ENCODE measurements at regions not wholly inside any gene's neighbourhood (a gene's known extent, or its start where the extent isn't known, plus 50 kb on each side); places are given as distances from the start of the nearest gene placed in this dataset.
"Not testable (repeated sequence)": the region's sequence is repeated elsewhere in the genome, so short reads cannot be mapped to it uniquely, and the experiment has no call there.

DNA sequence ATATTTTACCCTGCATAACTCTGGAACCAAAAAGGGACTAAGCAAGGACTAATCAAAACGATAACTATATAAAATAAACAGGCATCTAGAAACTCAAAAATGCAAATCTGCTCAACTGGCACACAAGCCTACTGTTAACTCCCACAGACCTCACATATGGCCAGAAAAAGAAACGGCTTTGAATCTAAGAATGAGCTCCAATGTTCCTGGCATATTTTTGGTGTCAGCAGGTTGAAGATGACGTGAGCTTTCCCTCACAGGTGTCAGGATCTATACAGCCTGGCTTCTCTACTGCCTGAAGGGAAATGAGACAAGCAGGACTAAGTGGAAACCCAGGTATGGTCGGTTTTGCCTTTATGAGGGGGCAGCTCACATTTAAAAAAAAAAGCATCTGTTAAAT is 120.1 kb upstream of the SPATA12 start:
- Histone ChIP-seq H3K27ac (no peak overlapping the region), H3K4me3 (no peak overlapping the region), H3K4me1 (ENCODE audit: insufficient read depth) (peaks cover 1% of the 10 kb centered on the region), H3K9me3 (no peaks in the 10 kb centered on the region), H3K27me3 (no peaks in the 10 kb centered on the region), H3K36me3 (no peaks in the 10 kb centered on the region)
- 25 to 28% (median 26%) methylated on average over 4 of the region's 4 CpGs for WGBS, 3 donors
- intact Hi-C loops (cut with DNase I): no loop called here
- no peak for DNase-seq
- no peak for TF ChIP-seq EP300 (IDR thresholded peaks at IDR 0.05)
- TF ChIP-seq, protein P1, sequence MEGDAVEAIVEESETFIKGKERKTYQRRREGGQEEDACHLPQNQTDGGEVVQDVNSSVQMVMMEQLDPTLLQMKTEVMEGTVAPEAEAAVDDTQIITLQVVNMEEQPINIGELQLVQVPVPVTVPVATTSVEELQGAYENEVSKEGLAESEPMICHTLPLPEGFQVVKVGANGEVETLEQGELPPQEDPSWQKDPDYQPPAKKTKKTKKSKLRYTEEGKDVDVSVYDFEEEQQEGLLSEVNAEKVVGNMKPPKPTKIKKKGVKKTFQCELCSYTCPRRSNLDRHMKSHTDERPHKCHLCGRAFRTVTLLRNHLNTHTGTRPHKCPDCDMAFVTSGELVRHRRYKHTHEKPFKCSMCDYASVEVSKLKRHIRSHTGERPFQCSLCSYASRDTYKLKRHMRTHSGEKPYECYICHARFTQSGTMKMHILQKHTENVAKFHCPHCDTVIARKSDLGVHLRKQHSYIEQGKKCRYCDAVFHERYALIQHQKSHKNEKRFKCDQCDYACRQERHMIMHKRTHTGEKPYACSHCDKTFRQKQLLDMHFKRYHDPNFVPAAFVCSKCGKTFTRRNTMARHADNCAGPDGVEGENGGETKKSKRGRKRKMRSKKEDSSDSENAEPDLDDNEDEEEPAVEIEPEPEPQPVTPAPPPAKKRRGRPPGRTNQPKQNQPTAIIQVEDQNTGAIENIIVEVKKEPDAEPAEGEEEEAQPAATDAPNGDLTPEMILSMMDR (IDR thresholded peaks at IDR 0.05): no peak
- no peak for TF ChIP-seq POLR2A (IDR thresholded peaks at IDR 0.05)

GRCh38 chr3:56939834-56940233 is 120.6 kb upstream of the SPATA12 start:
- Histone ChIP-seq H3K4me3 (no peak overlapping the region), H3K27me3 (no peaks in the 10 kb centered on the region), H3K27ac (no peak overlapping the region), H3K36me3 (no peaks in the 10 kb centered on the region), H3K9me3 (no peaks in the 10 kb centered on the region), H3K4me1 (ENCODE audit: insufficient read depth) (peaks cover 1% of the 10 kb centered on the region)
- no peak for DNase-seq
- TF ChIP-seq POLR2A (IDR thresholded peaks at IDR 0.05): no peak
- TF ChIP-seq, protein P1 (IDR thresholded peaks at IDR 0.05): no peak
- no peak for TF ChIP-seq EP300 (IDR thresholded peaks at IDR 0.05)
- intact Hi-C loops (cut with DNase I): no loop called here
- 62 to 79% (median 68%) methylated on average over 1 of the region's 1 CpG for WGBS, 3 donors

GRCh38 chr3:56938530-56938929 is 121.9 kb upstream of the SPATA12 start:
- DNase-seq: no peak
- H3K4me3 ChIP-seq: no peak overlapping the region
- no peak overlapping the region for H3K27ac ChIP-seq
- 81 to 89% (median 88%) methylated on average over 8 of the region's 8 CpGs for WGBS, 3 donors
- TF ChIP-seq POLR2A (IDR thresholded peaks at IDR 0.05): no peak
- TF ChIP-seq, protein P1 (IDR thresholded peaks at IDR 0.05): no peak
- no peak for TF ChIP-seq EP300 (IDR thresholded peaks at IDR 0.05)
- intact Hi-C loops (cut with DNase I): no loop called here
- no peaks in the 10 kb centered on the region for H3K9me3 ChIP-seq
- H3K36me3 ChIP-seq: no peaks in the 10 kb centered on the region
- H3K4me1 ChIP-seq (ENCODE audit: insufficient read depth): peaks cover 1% of the 10 kb centered on the region
- no peaks in the 10 kb centered on the region for H3K27me3 ChIP-seq

DNA sequence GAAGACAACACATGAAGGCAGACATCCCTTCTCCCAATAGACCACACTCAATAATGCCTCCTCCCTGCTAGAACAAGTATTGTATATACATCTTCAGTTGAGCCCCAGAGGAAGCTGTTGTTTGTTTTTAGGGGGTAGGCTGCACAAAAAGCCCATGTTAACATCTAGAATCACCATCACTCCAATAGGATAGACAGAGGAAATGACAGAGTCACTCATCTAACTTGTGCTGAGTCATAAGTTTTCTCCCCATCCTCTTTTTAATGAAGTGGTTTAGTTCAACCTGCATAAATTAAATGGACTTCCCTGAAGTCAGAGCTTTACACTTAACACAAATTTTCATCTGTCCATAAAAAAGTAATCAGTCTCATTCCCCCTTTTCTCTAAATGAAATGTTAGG is 122.9 kb upstream of the SPATA12 start:
- peaks cover 1% of the 10 kb centered on the region for H3K4me1 ChIP-seq (ENCODE audit: insufficient read depth)
- intact Hi-C loops (cut with DNase I): no loop called here
- DNase-seq: no peak
- H3K36me3 ChIP-seq: no peaks in the 10 kb centered on the region
- no peak overlapping the region for H3K27ac ChIP-seq
- H3K27me3 ChIP-seq: no peaks in the 10 kb centered on the region
- TF ChIP-seq EP300 (IDR thresholded peaks at IDR 0.05): no peak
- no peak overlapping the region for H3K4me3 ChIP-seq
- no peaks in the 10 kb centered on the region for H3K9me3 ChIP-seq

DNA sequence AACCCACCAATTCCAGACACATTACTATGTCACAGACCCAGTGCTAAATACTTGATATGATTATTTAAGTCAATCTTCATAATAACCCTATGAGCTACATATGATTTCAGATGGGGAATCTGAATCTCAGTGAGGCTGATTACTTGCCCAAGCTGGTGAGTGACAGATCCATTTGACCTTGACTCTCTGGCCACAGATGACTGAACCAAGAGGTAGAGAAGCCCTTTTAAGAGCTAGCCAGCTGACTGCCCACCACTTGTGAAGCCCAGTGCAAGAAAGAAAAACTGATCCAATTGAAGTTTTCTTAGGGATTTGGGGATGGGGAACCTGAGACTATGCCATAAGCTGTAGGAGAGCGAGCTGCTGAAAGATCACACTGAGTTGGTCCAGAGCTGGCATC is 124.7 kb upstream of the SPATA12 start:
- intact Hi-C loops (cut with DNase I): no loop called here
- Histone ChIP-seq H3K4me1 (ENCODE audit: insufficient read depth) (peaks cover 1% of the 10 kb centered on the region), H3K4me3 (no peak overlapping the region), H3K9me3 (no peaks in the 10 kb centered on the region), H3K36me3 (no peaks in the 10 kb centered on the region), H3K27me3 (no peaks in the 10 kb centered on the region), H3K27ac (no peak overlapping the region)
- 94 to 100% (median 96%) methylated on average over 1 of the region's 1 CpG for WGBS, 3 donors
- no peak for DNase-seq
- TF ChIP-seq EP300 (IDR thresholded peaks at IDR 0.05): no peak
- TF ChIP-seq POLR2A (IDR thresholded peaks at IDR 0.05): no peak
- TF ChIP-seq, protein P1 (IDR thresholded peaks at IDR 0.05): no peak

DNA sequence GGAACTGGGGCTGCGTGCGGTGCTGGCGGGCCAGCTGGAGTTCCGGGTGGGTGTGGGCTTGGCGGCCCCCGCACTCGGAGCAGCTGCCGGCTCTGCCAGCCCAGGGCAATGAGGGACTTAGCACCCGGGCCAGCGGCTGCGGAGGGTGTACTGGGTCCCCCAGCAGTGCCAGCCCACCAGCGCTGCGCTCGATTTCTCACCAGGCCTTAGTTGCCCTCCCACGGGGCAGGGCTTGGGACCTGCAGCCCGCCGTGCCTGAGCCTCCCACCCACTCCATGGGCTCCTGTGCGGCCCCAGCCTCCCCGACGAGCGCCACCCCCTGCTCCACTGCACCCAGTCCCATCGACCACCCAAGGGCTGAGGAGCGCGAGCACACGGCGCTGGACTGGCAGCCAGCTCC is 126.0 kb upstream of the SPATA12 start:
- H3K4me1 ChIP-seq (ENCODE audit: insufficient read depth); H3K27ac ChIP-seq; H3K4me3 ChIP-seq; DNase-seq; intact Hi-C loops (cut with DNase I); H3K9me3 ChIP-seq; H3K27me3 ChIP-seq; H3K36me3 ChIP-seq: not testable (repeated sequence)
- WGBS, 3 donors: 85 to 94% (median 91%) methylated on average over 15 to 26 of the region's 26 CpGs
